Esophagus mucosa (tissue), 1 donor: ENCODE measurements at regions not wholly inside any gene's neighbourhood (a gene's known extent, or its start where the extent isn't known, plus 50 kb on each side); places are given as distances from the start of the nearest gene placed in this dataset.
"Not testable (repeated sequence)": the region's sequence is repeated elsewhere in the genome, so short reads cannot be mapped to it uniquely, and the experiment has no call there.

Experiments
- ATAC-seq: fragments of 200-7000 bp; cut with Tn5 transposase; one replicate; pipeline ENCODE4 v1.9.1; 2020
- donor health status: DM: yes; HTN: yes; CAD: no.

DNA sequence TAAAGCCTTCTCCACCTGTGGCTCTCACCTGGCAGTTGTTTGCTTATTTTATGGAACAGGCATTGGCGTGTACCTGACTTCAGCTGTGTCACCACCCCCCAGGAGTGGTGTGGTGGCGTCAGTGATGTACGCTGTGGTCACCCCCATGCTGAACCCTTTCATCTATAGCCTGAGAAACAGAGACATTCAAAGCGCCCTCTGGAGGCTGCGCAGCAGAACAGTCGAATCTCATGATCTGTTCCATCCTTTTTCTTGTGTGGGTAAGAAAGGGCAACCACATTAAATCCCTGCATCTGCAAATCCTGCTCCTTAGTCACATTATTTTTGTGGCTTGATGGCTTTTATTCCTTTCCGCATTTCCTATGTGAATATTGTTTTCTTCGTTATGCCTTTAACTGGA is 672.8 kb upstream of the PCDH9 start:
- not testable (repeated sequence) for ATAC-seq

- no peak for ATAC-seq
These were observed 650.8 kb upstream of the PCDH9 start for GRCh38 chr13:67880916-67881315.

DNA sequence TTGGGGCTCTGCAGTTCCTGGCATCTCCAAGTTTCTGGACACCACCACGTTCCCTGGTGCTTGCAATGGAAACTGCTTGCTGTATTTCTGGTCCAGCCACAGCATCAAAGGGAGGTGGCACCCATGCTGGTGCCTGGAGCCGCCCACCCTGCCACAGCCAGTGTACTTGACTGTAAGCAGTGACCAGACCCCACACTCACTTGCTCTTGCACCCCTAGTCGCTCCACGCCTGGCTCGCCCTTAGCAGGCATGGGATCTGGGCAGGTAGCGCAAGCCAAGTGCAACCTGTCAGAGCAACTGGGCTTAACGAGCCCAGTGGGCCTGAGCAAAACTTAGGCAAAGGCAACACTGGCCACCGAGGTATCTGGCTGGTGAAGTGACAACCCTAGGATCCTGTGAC is 648.2 kb upstream of the PCDH9 start:
- ATAC-seq = no peak

DNA sequence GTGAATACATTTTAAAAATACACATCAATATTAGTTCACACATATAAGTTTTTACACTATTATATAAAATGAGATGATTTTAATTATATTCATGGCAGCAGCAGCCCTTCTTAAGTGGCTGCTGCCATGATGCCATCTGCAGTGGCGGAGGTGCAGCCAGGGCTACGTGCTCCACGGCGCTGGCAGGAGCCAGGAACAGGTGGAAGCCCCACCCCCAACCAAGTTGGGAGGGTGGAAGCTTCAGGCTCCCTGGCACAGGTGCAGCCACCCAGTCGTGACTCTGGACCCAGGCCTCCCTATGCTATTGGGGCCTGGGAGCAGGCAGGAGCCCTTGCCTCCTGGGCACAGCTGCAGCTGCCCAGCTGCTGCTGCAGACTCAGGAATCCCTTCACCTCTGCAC is 646.9 kb upstream of the PCDH9 start:
- no peak for ATAC-seq

GRCh38 chr13:67867206-67867605 is 637.1 kb upstream of the PCDH9 start:
- no peak for ATAC-seq

DNA sequence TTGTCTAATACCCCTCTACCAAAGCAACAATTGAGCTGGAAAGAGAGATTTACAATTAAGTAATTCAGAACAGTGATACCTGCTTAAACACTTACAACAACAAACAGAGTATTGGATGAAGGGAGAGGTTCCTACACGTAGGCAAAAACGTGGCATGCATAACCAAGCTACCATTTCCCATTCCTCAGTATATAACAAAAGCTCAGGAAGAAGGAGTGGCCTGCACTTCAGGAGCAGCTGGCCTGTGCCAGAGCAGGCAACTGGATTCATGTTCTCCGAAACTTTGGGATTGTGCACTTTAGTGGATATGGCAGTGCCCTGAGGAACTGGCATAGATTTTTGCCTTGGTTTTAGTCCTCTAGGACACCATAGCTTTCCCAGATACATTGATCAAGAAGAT is 630.2 kb upstream of the PCDH9 start:
- no peak for ATAC-seq

- ATAC-seq = no peak
These were observed 629.8 kb upstream of the PCDH9 start for GRCh38 chr13:67859904-67860303.

- no peak for ATAC-seq
These were observed 627.6 kb upstream of the PCDH9 start for GRCh38 chr13:67857581-67858310.

GRCh38 chr13:67856955-67857354 is 626.8 kb upstream of the PCDH9 start:
- no peak for ATAC-seq

GRCh38 chr13:67855741-67856238 is 625.7 kb upstream of the PCDH9 start:
- no peak for ATAC-seq

DNA sequence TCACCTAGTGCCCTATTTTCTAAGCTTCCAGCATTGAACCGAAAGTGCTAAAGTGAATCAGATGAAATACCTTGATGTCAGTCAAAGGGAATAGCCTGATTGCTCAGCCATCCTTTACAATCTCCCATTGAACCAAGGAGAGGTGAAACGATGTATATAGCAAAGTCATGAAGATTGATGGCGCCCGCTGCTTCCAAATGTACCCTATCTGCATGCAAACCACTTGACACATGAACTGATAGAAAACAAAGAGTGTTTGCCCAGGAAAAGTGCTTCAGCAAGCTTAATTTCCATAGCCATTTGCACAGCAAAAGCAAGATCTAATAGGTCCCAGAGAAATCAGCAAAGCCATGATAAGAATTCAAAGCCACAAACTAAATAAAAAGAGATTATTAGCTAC is 624.9 kb upstream of the PCDH9 start:
- no peak for ATAC-seq

- ATAC-seq = no peak
These were observed 614.4 kb upstream of the PCDH9 start for GRCh38 chr13:67844574-67844973.

- no peak for ATAC-seq
These were observed 610.9 kb upstream of the PCDH9 start for GRCh38 chr13:67841071-67841470.

DNA sequence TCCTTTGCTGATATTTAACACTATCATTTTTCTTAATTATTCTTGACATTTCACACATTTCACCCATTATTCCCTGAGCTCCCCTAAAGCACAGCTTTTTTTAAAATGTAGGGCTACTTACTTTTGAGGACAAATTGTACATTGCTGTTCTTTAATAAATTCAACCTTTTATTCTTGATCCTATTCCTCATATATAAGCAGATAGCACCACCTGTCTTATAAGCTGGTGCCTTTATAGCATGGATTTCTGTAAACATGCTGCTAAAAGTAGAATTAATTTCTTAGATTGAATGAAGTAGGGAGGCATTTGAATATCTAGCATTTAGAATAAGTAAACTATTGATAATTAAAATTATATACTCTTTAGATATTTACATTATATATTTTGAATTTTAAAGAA is 603.4 kb upstream of the PCDH9 start:
- no peak for ATAC-seq

- ATAC-seq = no peak
These were observed 599.5 kb upstream of the PCDH9 start for GRCh38 chr13:67829641-67830040.

GRCh38 chr13:67827992-67828391 is 597.9 kb upstream of the PCDH9 start:
- no peak for ATAC-seq

GRCh38 chr13:67821606-67822005 is 591.5 kb upstream of the PCDH9 start:
- ATAC-seq = no peak

- ATAC-seq = no peak
These were observed 576.7 kb upstream of the PCDH9 start for GRCh38 chr13:67806796-67807195.

- no peak for ATAC-seq
These were observed 573.0 kb upstream of the PCDH9 start for GRCh38 chr13:67803118-67803517.

- ATAC-seq = no peak
These were observed 562.1 kb upstream of the PCDH9 start for GRCh38 chr13:67792151-67792676.

DNA sequence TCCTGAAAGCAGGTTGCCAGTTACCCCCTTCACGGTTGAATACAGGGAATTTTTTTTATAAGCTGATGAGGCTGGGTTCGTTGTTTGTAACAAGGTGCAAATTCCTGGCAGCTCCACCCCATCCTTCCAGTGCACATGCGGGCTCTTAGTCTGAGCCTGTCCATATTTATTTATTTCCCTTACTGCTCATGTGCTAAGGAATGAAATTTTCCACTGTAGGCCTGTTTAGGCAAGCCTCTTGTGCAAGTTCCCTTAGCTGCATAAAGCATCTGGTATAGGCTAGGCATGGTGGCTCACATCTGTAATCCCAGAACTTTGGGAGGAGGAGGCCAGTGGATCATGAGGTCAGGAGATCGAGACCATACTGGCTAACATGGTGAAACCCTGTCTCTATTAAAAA is 560.9 kb upstream of the PCDH9 start:
- ATAC-seq = no peak

GRCh38 chr13:67776151-67776550 is 546.0 kb upstream of the PCDH9 start:
- no peak for ATAC-seq

- no peak for ATAC-seq
These were observed 545.2 kb upstream of the PCDH9 start for GRCh38 chr13:67775359-67775758.

- no peak for ATAC-seq
These were observed 542.8 kb upstream of the PCDH9 start for GRCh38 chr13:67772807-67773453.
